ENCODE measurements at regions not wholly inside any gene's neighbourhood (a gene's known extent, or its start where the extent isn't known, plus 50 kb on each side); places are given as distances from the start of the nearest gene placed in this dataset.

DNA sequence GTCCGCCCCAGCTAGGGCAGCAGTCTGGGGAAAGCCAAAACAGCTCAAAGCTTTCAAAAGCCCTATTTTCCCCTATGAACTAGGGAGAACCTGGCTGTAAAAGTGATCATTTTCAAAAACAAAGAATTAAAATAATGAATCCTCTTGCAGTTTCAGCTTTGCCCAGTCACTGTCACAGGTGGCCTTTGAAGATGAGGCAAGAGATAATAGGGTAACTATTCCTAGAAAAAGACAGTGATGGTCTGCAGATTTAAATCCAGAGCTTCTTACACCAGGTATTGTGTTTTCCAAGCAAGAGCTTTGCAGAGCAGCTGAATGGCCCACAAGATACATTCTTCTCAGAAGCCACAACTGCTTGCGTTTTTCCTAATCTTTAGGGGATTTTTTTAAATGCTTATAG is 80.2 kb upstream of the NUDT4 start:
- TF ChIP-seq EZH2phosphoT487 (IDR thresholded peaks at IDR 0.05; ENCODE audit: borderline replicate concordance) (no peak), POLR2AphosphoS5 (IDR thresholded peaks at IDR 0.05; ENCODE audit: low read depth, low read length) (no peak), POLR2A (IDR thresholded peaks at IDR 0.05; ENCODE audit: borderline replicate concordance, extremely low read depth, insufficient read depth, insufficient read length) (no peak), EZH2 (IDR thresholded peaks at IDR 0.05) (no peak), RAD21 (IDR thresholded peaks at IDR 0.05; ENCODE audit: low read depth) (no peak), CEBPB (IDR thresholded peaks at IDR 0.05; ENCODE audit: low read depth) (no peak), CBX3 (IDR thresholded peaks at IDR 0.05; ENCODE audit: low read depth) (no peak), SRF (IDR thresholded peaks at IDR 0.05; ENCODE audit: low read depth) (no peak), SIN3A (IDR thresholded peaks at IDR 0.05; ENCODE audit: low read depth) (no peak), ELF1 (IDR thresholded peaks at IDR 0.05; ENCODE audit: borderline replicate concordance, low read depth) (no peak)
- TF ChIP-seq, protein P1, sequence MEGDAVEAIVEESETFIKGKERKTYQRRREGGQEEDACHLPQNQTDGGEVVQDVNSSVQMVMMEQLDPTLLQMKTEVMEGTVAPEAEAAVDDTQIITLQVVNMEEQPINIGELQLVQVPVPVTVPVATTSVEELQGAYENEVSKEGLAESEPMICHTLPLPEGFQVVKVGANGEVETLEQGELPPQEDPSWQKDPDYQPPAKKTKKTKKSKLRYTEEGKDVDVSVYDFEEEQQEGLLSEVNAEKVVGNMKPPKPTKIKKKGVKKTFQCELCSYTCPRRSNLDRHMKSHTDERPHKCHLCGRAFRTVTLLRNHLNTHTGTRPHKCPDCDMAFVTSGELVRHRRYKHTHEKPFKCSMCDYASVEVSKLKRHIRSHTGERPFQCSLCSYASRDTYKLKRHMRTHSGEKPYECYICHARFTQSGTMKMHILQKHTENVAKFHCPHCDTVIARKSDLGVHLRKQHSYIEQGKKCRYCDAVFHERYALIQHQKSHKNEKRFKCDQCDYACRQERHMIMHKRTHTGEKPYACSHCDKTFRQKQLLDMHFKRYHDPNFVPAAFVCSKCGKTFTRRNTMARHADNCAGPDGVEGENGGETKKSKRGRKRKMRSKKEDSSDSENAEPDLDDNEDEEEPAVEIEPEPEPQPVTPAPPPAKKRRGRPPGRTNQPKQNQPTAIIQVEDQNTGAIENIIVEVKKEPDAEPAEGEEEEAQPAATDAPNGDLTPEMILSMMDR (IDR thresholded peaks at IDR 0.05 in 2 of 3, conservative IDR thresholded peaks at IDR 0.05 in 1 of 3; ENCODE audit: borderline replicate concordance in 1 of 3, insufficient read depth in 1 of 3, low read depth in 2 of 3, low read length in 2 of 3), result no peak
- TF ChIP-seq, protein P2, sequence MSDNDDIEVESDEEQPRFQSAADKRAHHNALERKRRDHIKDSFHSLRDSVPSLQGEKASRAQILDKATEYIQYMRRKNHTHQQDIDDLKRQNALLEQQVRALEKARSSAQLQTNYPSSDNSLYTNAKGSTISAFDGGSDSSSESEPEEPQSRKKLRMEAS (IDR thresholded peaks at IDR 0.05), result no peak
- TF ChIP-seq, protein P3, sequence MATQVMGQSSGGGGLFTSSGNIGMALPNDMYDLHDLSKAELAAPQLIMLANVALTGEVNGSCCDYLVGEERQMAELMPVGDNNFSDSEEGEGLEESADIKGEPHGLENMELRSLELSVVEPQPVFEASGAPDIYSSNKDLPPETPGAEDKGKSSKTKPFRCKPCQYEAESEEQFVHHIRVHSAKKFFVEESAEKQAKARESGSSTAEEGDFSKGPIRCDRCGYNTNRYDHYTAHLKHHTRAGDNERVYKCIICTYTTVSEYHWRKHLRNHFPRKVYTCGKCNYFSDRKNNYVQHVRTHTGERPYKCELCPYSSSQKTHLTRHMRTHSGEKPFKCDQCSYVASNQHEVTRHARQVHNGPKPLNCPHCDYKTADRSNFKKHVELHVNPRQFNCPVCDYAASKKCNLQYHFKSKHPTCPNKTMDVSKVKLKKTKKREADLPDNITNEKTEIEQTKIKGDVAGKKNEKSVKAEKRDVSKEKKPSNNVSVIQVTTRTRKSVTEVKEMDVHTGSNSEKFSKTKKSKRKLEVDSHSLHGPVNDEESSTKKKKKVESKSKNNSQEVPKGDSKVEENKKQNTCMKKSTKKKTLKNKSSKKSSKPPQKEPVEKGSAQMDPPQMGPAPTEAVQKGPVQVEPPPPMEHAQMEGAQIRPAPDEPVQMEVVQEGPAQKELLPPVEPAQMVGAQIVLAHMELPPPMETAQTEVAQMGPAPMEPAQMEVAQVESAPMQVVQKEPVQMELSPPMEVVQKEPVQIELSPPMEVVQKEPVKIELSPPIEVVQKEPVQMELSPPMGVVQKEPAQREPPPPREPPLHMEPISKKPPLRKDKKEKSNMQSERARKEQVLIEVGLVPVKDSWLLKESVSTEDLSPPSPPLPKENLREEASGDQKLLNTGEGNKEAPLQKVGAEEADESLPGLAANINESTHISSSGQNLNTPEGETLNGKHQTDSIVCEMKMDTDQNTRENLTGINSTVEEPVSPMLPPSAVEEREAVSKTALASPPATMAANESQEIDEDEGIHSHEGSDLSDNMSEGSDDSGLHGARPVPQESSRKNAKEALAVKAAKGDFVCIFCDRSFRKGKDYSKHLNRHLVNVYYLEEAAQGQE (IDR thresholded peaks at IDR 0.05; ENCODE audit: low read depth), result no peak
